Urinary bladder (tissue), 3 donors: ENCODE measurements at regions not wholly inside any gene's neighbourhood (a gene's known extent, or its start where the extent isn't known, plus 50 kb on each side); places are given as distances from the start of the nearest gene placed in this dataset.
A peak's percentile ranks its signal among the peaks of the same experiment; 100 is the strongest.
"Not testable (repeated sequence)": the region's sequence is repeated elsewhere in the genome, so short reads cannot be mapped to it uniquely, and the experiment has no call there.

Experiments used
- DNase-seq: peaks from one replicate; pipeline ENCODE4 v3.0.0-alpha.2; 2015; ENCODE audit errors: extremely low spot score
- H3K27ac ChIP-seq: one replicate; pipeline ENCODE4 v1.5.1; 2013; ENCODE audit warnings: low read depth, mild to moderate bottlenecking, moderate library complexity
- H3K36me3 ChIP-seq: one replicate; pipeline ENCODE4 v1.6.1; 2013; ENCODE audit warnings: mild to moderate bottlenecking, moderate library complexity; ENCODE audit not compliant: insufficient read depth
- H3K4me1 ChIP-seq: one replicate; pipeline ENCODE4 v1.6.1; 2013; ENCODE audit warnings: mild to moderate bottlenecking, moderate library complexity; ENCODE audit not compliant: insufficient read depth
- H3K4me3 ChIP-seq: one replicate; pipeline ENCODE4 v1.5.1; 2013; ENCODE audit warnings: low read depth, low read length
- WGBS: extraction: QIAGEN DNeasy Blood & Tissue Kit; methylation state at CpG from one replicate; pipeline ENCODE4 v1.1.7; 2013; 5-methylcytosine and 5-hydroxymethylcytosine counted together
- donor health status: healthy with polysubstance abuse.
- donor health status: healthy.

- DNase-seq, result no peak
- Histone ChIP-seq H3K36me3 (no peaks in the 10 kb centered on the region), H3K4me1 (no peaks in the 10 kb centered on the region), H3K27ac (no peak overlapping the region), H3K4me3 (no peak overlapping the region)
- 44% methylated on average over 5 of the region's 5 CpGs for WGBS
Measured at GRCh38 chr11:110858547-110858921, 146.3 kb upstream of the ARHGAP20 start.

- Histone ChIP-seq H3K27ac (no peak overlapping the region), H3K4me1 (no peaks in the 10 kb centered on the region), H3K36me3 (no peaks in the 10 kb centered on the region), H3K4me3 (no peak overlapping the region)
- no peak for DNase-seq
- 50% methylated on average over 4 of the region's 4 CpGs for WGBS
Measured at GRCh38 chr11:110857892-110858546, 145.8 kb upstream of the ARHGAP20 start.

GRCh38 chr11:110856996-110857812, 145.0 kb upstream of the ARHGAP20 start:
- no peak for DNase-seq
- Histone ChIP-seq H3K4me1 (no peaks in the 10 kb centered on the region), H3K4me3 (no peak overlapping the region), H3K27ac (peak overlapping the region; percentile 10), H3K36me3 (no peaks in the 10 kb centered on the region)
- WGBS, result 57% methylated on average over 3 of the region's 3 CpGs

GRCh38 chr11:110856340-110856739, 144.1 kb upstream of the ARHGAP20 start:
- 88% methylated on average over 3 of the region's 3 CpGs for WGBS
- no peaks in the 10 kb centered on the region for H3K4me1 ChIP-seq
- H3K36me3 ChIP-seq, result no peaks in the 10 kb centered on the region
- no peak overlapping the region for H3K27ac ChIP-seq
- no peak overlapping the region for H3K4me3 ChIP-seq
- no peak for DNase-seq

- DNase-seq, result peak; percentile 37
- 18% methylated on average over 1 of the region's 1 CpG for WGBS
Measured at GRCh38 chr11:110855191-110855590, 143.0 kb upstream of the ARHGAP20 start.

GRCh38 chr11:110852921-110853490, 140.8 kb upstream of the ARHGAP20 start:
- no peak for DNase-seq
- H3K4me3 ChIP-seq, result no peak overlapping the region
- no peaks in the 10 kb centered on the region for H3K4me1 ChIP-seq
- WGBS, result 67% methylated on average over 3 of the region's 3 CpGs
- no peaks in the 10 kb centered on the region for H3K36me3 ChIP-seq
- no peak overlapping the region for H3K27ac ChIP-seq

More at GRCh38 chr11:110855191-110855590, 143.0 kb upstream of the ARHGAP20 start:
- H3K36me3 ChIP-seq, result no peaks in the 10 kb centered on the region
- H3K4me1 ChIP-seq, result no peaks in the 10 kb centered on the region
- no peak overlapping the region for H3K4me3 ChIP-seq
- H3K27ac ChIP-seq, result no peak overlapping the region

GRCh38 chr11:110850846-110851245, 138.6 kb upstream of the ARHGAP20 start:
- H3K4me1 ChIP-seq, result no peaks in the 10 kb centered on the region
- H3K27ac ChIP-seq, result no peak overlapping the region
- 79% methylated on average over 3 of the region's 3 CpGs for WGBS
- H3K36me3 ChIP-seq, result no peaks in the 10 kb centered on the region
- DNase-seq, result no peak
- H3K4me3 ChIP-seq, result no peak overlapping the region

GRCh38 chr11:110843053-110843452, 130.8 kb upstream of the ARHGAP20 start:
- not testable (repeated sequence) for DNase-seq, H3K36me3 ChIP-seq, H3K4me3 ChIP-seq, H3K4me1 ChIP-seq, H3K27ac ChIP-seq
- WGBS, result 95% methylated on average over 1 of the region's 1 CpG

GRCh38 chr11:110838808-110839207, 126.6 kb upstream of the ARHGAP20 start:
- Histone ChIP-seq H3K4me3 (no peak overlapping the region), H3K4me1 (no peaks in the 10 kb centered on the region), H3K27ac (no peak overlapping the region), H3K36me3 (no peaks in the 10 kb centered on the region)
- WGBS, result 87% methylated on average over 2 of the region's 2 CpGs
- no peak for DNase-seq

- Histone ChIP-seq H3K27ac (no peak overlapping the region), H3K4me3 (no peak overlapping the region), H3K36me3 (no peaks in the 10 kb centered on the region), H3K4me1 (no peaks in the 10 kb centered on the region)
- WGBS, result 61% methylated on average over 3 of the region's 3 CpGs
- DNase-seq, result no peak
Measured at GRCh38 chr11:110837603-110838002, 125.4 kb upstream of the ARHGAP20 start.

GRCh38 chr11:110835106-110835505, 122.9 kb upstream of the ARHGAP20 start:
- H3K4me1 ChIP-seq, result no peaks in the 10 kb centered on the region
- 83% methylated on average over 8 of the region's 8 CpGs for WGBS
- no peak for DNase-seq

GRCh38 chr11:110833033-110833484, 120.8 kb upstream of the ARHGAP20 start:
- no peaks in the 10 kb centered on the region for H3K36me3 ChIP-seq
- no peak overlapping the region for H3K4me3 ChIP-seq
- WGBS, result 77% methylated on average over 4 of the region's 4 CpGs
- H3K4me1 ChIP-seq, result no peaks in the 10 kb centered on the region
- no peak overlapping the region for H3K27ac ChIP-seq
- no peak for DNase-seq

More at GRCh38 chr11:110835106-110835505, 122.9 kb upstream of the ARHGAP20 start:
- Histone ChIP-seq H3K4me3 (no peak overlapping the region), H3K27ac (no peak overlapping the region), H3K36me3 (no peaks in the 10 kb centered on the region)

GRCh38 chr11:110832539-110832938, 120.3 kb upstream of the ARHGAP20 start:
- H3K4me3 ChIP-seq, result no peak overlapping the region
- DNase-seq, result no peak
- no peak overlapping the region for H3K27ac ChIP-seq
- no peaks in the 10 kb centered on the region for H3K4me1 ChIP-seq
- WGBS, result 87% methylated on average over 2 of the region's 2 CpGs
- no peaks in the 10 kb centered on the region for H3K36me3 ChIP-seq

- WGBS, result 94% methylated on average over 2 of the region's 2 CpGs
- no peak overlapping the region for H3K4me3 ChIP-seq
- DNase-seq, result no peak
Measured at GRCh38 chr11:110832080-110832479, 119.8 kb upstream of the ARHGAP20 start.

More at GRCh38 chr11:110832080-110832479, 119.8 kb upstream of the ARHGAP20 start:
- no peaks in the 10 kb centered on the region for H3K36me3 ChIP-seq
- H3K4me1 ChIP-seq, result no peaks in the 10 kb centered on the region
- H3K27ac ChIP-seq, result no peak overlapping the region
